ENCODE measurements at regions not wholly inside any gene's neighbourhood (a gene's known extent, or its start where the extent isn't known, plus 50 kb on each side); places are given as distances from the start of the nearest gene placed in this dataset.

GRCh38 chr2:71938108-71938507, 209.6 kb downstream of the CYP26B1 start:
- TF ChIP-seq, protein P1, sequence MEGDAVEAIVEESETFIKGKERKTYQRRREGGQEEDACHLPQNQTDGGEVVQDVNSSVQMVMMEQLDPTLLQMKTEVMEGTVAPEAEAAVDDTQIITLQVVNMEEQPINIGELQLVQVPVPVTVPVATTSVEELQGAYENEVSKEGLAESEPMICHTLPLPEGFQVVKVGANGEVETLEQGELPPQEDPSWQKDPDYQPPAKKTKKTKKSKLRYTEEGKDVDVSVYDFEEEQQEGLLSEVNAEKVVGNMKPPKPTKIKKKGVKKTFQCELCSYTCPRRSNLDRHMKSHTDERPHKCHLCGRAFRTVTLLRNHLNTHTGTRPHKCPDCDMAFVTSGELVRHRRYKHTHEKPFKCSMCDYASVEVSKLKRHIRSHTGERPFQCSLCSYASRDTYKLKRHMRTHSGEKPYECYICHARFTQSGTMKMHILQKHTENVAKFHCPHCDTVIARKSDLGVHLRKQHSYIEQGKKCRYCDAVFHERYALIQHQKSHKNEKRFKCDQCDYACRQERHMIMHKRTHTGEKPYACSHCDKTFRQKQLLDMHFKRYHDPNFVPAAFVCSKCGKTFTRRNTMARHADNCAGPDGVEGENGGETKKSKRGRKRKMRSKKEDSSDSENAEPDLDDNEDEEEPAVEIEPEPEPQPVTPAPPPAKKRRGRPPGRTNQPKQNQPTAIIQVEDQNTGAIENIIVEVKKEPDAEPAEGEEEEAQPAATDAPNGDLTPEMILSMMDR (IDR thresholded peaks at IDR 0.05) = no peak
- Mint-ChIP-seq H3K27me3 (peaks cover 8% of the 10 kb centered on the region), H3K27ac (no peak overlapping the region), H3K4me3 (no peak overlapping the region), H3K4me1 (no peaks in the 10 kb centered on the region), H3K9me3 (no peaks in the 10 kb centered on the region), H3K36me3 (ENCODE audit: low read depth) (no peaks in the 10 kb centered on the region)
- ATAC-seq (ENCODE audit: low read depth) = no peak
- ChIA-PET POLR2A (no interaction called here), CTCF (no interaction called here)
- no peak for DNase-seq
- intact Hi-C loops (cut with micrococcal nuclease) = no loop called here

GRCh38 chr2:71937396-71937795, 210.3 kb downstream of the CYP26B1 start:
- Mint-ChIP-seq H3K36me3 (ENCODE audit: low read depth) (no peaks in the 10 kb centered on the region), H3K27me3 (peaks cover 8% of the 10 kb centered on the region), H3K4me1 (no peaks in the 10 kb centered on the region), H3K27ac (no peak overlapping the region), H3K4me3 (no peak overlapping the region), H3K9me3 (no peaks in the 10 kb centered on the region)
- intact Hi-C loops (cut with micrococcal nuclease) = no loop called here
- POLR2A ChIA-PET = no interaction called here
- ATAC-seq (ENCODE audit: low read depth) = no peak
- CTCF ChIA-PET = interaction anchor here (1.2 kb wide), 1 partner anchor 14 kb away, joined by 4 read pairs; no protein-coding TSS in a partner anchor
- no peak for DNase-seq
- TF ChIP-seq, protein P1 (IDR thresholded peaks at IDR 0.05) = no peak

GRCh38 chr2:71936076-71937030, 211.3 kb downstream of the CYP26B1 start:
- H3K27me3 Mint-ChIP-seq = peaks cover 8% of the 10 kb centered on the region
- no peaks in the 10 kb centered on the region for H3K36me3 Mint-ChIP-seq (ENCODE audit: low read depth)
- TF ChIP-seq, protein P1 (IDR thresholded peaks at IDR 0.05) = no peak
- H3K27ac Mint-ChIP-seq = no peak overlapping the region
- ChIA-PET CTCF (interaction anchor here (1.2 kb wide), 1 partner anchor 12 kb away, joined by 4 read pairs; no protein-coding TSS in a partner anchor), POLR2A (no interaction called here)
- ATAC-seq (ENCODE audit: low read depth) (no peak), DNase-seq (no peak)
- no peaks in the 10 kb centered on the region for H3K9me3 Mint-ChIP-seq
- intact Hi-C loops (cut with micrococcal nuclease) = no loop called here
- no peak overlapping the region for H3K4me3 Mint-ChIP-seq
- H3K4me1 Mint-ChIP-seq = no peaks in the 10 kb centered on the region

GRCh38 chr2:71935262-71935848, 212.3 kb downstream of the CYP26B1 start:
- intact Hi-C loops (cut with micrococcal nuclease) = no loop called here
- no peak for DNase-seq
- POLR2A ChIA-PET = no interaction called here

More at GRCh38 chr2:71935262-71935848, 212.3 kb downstream of the CYP26B1 start:
- Mint-ChIP-seq H3K36me3 (ENCODE audit: low read depth) (no peaks in the 10 kb centered on the region), H3K27me3 (peaks cover 8% of the 10 kb centered on the region), H3K4me1 (no peaks in the 10 kb centered on the region), H3K27ac (no peak overlapping the region), H3K4me3 (no peak overlapping the region), H3K9me3 (no peaks in the 10 kb centered on the region)
- CTCF ChIA-PET = interaction anchor here (1.1 kb wide), 1 partner anchor 12 kb away, joined by 3 read pairs; no protein-coding TSS in a partner anchor
- ATAC-seq (ENCODE audit: low read depth) = no peak
- TF ChIP-seq, protein P1 (IDR thresholded peaks at IDR 0.05) = no peak

Measured in activated B cell treated with CpG ODN at 0.5 μM for 24 hours (primary cell).